ENCODE measurements at regions not wholly inside any gene's neighbourhood (a gene's known extent, or its start where the extent isn't known, plus 50 kb on each side); places are given as distances from the start of the nearest gene placed in this dataset.
"Not testable (repeated sequence)": the region's sequence is repeated elsewhere in the genome, so short reads cannot be mapped to it uniquely, and the experiment has no call there.

DNA sequence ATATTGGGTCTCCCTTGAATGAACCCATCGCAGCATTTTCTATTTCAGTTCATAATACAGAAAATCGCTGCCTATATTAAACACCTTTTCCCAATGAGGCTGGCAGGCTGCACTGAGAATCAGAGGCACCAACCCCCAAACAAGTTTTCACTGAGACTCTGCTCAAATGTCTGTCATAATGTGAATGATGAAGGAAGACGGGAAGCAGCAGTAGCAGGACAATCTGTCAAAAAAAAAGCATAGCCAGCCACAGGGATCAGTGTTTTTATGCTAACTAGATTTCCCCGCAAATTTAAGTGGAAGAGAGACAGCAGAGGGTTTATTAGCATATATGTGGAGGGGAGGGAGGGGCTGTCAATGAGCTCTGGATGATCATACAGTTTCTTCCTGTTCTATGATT lies 162.7 kb upstream of the PDE4D start:
- Mint-ChIP-seq H3K27ac (no peak overlapping the region), H3K27me3 (no peaks in the 10 kb centered on the region), H3K9me3 (peaks cover 21% of the 10 kb centered on the region), H3K36me3 (no peaks in the 10 kb centered on the region), H3K4me3 (no peak overlapping the region), H3K4me1 (ENCODE audit: low read depth) (no peaks in the 10 kb centered on the region)
- ChIA-PET POLR2A (no interaction called here), CTCF (no interaction called here)
- intact Hi-C loops (cut with micrococcal nuclease): no loop called here
- DNase-seq: no peak

DNA sequence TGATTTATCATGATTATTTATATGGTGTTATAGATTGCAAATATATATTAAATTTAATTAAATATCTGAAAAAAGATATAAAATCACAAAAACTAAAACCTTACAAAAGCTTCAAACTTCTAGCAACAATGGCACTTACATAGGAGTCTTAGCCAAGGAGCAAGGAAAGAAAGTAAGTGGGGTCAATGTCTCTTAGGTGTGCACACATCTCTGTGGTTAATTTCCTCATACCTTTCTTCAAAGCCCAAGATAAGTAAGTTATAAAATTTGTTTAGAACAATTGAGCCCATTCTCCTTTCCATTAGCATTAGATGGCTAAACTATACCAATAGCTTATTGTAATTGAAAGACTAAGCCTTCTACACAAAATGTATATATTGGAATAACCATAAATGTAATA lies 161.6 kb upstream of the PDE4D start:
- Mint-ChIP-seq H3K4me1 (ENCODE audit: low read depth) (no peaks in the 10 kb centered on the region), H3K9me3 (peaks cover 21% of the 10 kb centered on the region), H3K27me3 (no peaks in the 10 kb centered on the region), H3K27ac (no peak overlapping the region), H3K4me3 (no peak overlapping the region), H3K36me3 (no peaks in the 10 kb centered on the region)
- intact Hi-C loops (cut with micrococcal nuclease): no loop called here
- ChIA-PET POLR2A (no interaction called here), CTCF (no interaction called here)
- DNase-seq: no peak

DNA sequence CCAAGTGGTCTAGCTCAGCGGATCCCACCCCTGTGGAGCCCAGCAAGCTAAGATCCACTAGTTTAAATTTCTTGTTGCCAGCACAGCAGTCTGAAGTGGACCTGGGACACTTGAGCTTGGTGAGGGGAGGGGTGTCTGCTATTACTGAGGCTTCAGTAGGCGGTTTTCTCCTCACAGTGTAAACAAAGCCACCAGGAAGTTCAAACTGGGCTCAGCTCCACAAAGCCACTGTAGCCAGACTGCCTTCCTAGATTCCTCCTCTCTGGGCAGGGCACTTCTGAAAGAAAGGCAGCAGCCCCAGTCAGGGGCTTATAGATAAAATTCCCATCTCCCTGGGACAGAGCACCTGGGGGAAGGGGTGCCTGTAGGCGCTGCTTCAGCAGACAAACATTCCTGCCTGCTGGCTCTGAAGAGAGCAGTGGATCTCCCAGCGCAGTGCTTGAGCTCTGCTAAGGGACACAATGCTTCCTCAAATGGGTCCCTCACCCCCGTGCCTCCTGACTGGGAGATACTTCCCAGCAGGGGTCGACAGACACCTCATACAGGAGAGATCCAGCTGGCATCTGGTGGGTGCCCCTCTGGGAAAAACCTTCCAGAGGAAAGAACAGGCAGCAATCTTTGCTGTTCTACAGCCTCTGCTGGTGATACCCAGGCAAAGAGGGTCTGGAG lies 148.6 kb upstream of the PDE4D start:
- H3K9me3 Mint-ChIP-seq; H3K36me3 Mint-ChIP-seq; H3K4me3 Mint-ChIP-seq; H3K4me1 Mint-ChIP-seq (ENCODE audit: low read depth); DNase-seq; H3K27ac Mint-ChIP-seq; H3K27me3 Mint-ChIP-seq; intact Hi-C loops (cut with micrococcal nuclease); CTCF ChIA-PET: not testable (repeated sequence)
- POLR2A ChIA-PET: interaction anchor here (0.6 kb wide), 1 partner anchor 489 kb away, joined by 3 read pairs; no protein-coding TSS in a partner anchor

DNA sequence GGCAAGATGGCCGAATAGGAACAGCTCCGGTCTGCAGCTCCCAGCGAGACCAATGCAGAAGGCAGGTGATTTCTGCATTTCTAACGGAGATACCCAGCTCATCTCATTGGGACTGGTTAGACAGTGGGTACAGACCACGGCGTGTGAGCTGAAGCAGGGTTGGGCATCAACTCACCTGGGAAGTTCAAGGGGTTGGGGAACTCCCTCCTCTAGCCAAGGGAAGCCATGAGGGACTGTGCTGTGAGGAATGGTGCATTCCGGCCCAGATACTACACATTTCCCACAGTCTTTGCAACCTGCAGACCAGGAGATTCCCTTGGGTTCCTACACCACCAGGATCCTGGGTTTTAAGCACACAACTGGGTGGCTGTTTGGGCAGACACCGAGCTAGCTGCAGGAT lies 148.0 kb upstream of the PDE4D start:
- H3K4me1 Mint-ChIP-seq (ENCODE audit: low read depth); H3K36me3 Mint-ChIP-seq; H3K9me3 Mint-ChIP-seq; intact Hi-C loops (cut with micrococcal nuclease); CTCF ChIA-PET; DNase-seq; H3K27me3 Mint-ChIP-seq; H3K27ac Mint-ChIP-seq; H3K4me3 Mint-ChIP-seq: not testable (repeated sequence)
- POLR2A ChIA-PET: interaction anchor here (0.6 kb wide), 1 partner anchor 488 kb away, joined by 3 read pairs; no protein-coding TSS in a partner anchor

DNA sequence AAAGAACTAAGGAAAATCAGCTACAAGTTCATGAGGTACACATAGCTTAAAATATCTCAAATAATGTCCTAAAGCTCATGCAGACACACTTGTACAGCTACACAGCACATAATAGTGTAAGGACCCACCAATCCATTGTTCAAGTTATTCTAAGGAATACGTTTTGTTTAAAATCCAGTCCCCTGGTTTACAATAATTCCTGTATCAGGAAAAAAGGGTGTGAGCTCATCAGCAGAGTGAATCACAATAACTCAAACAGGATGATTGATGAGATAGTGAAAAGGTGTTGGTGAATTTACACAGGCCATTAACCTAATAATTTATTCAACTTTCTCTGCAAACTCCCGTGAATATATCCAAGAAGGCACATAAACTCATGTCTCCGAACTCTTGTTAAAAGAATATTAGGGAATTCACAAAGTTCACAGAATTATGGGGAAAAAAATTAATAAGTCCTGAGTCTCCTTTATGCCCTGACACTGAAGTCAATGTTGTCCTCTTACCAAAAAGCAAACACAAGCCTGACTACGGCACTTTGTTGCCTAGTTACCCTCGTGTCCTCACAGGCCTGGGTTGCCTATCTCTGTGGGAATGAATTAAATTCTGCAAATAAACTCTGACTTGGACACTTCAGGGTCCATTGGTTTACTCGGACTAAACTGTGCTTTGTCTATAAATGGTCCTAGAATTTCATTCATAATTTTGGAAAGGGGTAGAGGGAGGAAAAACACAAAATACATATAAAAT lies 142.8 kb upstream of the PDE4D start:
- Mint-ChIP-seq H3K36me3 (no peaks in the 10 kb centered on the region), H3K27me3 (no peaks in the 10 kb centered on the region), H3K9me3 (no peaks in the 10 kb centered on the region), H3K27ac (no peak overlapping the region), H3K4me3 (no peak overlapping the region), H3K4me1 (ENCODE audit: low read depth) (no peaks in the 10 kb centered on the region)
- POLR2A ChIA-PET: no interaction called here
- DNase-seq: no peak
- intact Hi-C loops (cut with micrococcal nuclease): no loop called here
- CTCF ChIA-PET: no interaction called here

DNA sequence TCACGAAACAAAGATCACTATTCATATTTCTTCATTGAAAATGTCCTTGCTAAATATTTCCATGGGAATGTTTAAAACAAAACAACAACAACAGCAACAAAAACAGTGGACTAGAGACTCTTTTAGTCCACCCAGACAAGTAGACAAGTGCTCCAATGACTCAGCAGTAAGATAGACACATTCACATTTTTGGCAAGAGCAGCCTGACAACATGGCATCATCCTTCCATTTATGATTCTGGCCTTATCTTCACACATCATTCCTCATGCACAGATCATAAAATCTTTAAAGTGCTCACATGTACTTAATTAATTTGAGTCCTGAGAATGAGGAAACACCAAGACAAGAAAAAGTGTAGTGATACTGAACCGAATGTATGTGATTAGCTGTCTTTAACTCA lies 132.6 kb upstream of the PDE4D start:
- H3K4me1 Mint-ChIP-seq (ENCODE audit: low read depth): no peaks in the 10 kb centered on the region
- DNase-seq: no peak
- H3K27ac Mint-ChIP-seq: no peak overlapping the region
- H3K36me3 Mint-ChIP-seq: no peaks in the 10 kb centered on the region
- H3K9me3 Mint-ChIP-seq: no peaks in the 10 kb centered on the region
- ChIA-PET CTCF (no interaction called here), POLR2A (no interaction called here)
- no peak overlapping the region for H3K4me3 Mint-ChIP-seq
- intact Hi-C loops (cut with micrococcal nuclease): no loop called here
- H3K27me3 Mint-ChIP-seq: no peaks in the 10 kb centered on the region

DNA sequence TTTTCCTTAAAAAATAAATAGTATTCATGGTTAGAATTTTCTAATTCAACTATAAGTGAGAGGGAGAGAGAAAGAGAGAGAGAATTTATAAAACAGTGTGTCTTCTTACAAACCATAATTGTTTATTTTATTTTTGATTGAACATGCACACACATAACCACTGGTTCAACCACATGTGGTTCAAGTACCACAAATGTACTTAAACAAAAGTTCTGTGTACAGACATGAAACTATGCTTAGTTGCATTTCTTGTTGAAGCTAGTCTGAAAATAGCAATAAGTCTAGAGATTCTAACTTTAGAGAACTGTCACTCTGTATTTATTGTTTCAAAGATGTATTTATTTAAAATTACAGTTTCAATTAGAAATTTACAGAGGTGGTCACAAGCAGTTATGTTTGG lies 130.6 kb upstream of the PDE4D start:
- H3K36me3 Mint-ChIP-seq: no peaks in the 10 kb centered on the region

DNA sequence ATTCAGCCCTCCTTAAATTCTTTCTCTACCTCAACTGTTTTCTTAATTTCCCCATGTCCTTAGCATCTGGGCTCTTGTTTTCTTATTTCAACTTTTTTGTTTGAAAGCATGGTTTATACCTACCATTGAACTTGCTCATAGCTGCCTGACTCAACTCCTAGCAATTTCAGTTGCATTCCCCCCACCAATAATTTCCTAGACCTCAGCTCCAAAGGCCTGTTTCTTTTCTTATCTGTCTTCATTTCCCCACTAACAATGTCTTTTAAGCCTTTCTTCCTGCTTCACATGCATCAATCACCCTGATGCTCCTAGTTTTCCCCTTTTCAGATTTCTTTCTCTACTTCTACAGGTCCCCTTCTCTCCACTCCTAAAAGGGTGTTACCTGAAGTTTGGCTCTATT lies 129.7 kb upstream of the PDE4D start:
- Mint-ChIP-seq H3K27ac (no peak overlapping the region), H3K9me3 (no peaks in the 10 kb centered on the region), H3K36me3 (no peaks in the 10 kb centered on the region), H3K4me3 (no peak overlapping the region), H3K27me3 (no peaks in the 10 kb centered on the region), H3K4me1 (ENCODE audit: low read depth) (no peaks in the 10 kb centered on the region)
- ChIA-PET POLR2A (no interaction called here), CTCF (no interaction called here)
- intact Hi-C loops (cut with micrococcal nuclease): no loop called here
- DNase-seq: no peak

More for the DNA sequence above, 130.6 kb upstream of the PDE4D start:
- no peaks in the 10 kb centered on the region for H3K27me3 Mint-ChIP-seq
- H3K27ac Mint-ChIP-seq: no peak overlapping the region
- no peaks in the 10 kb centered on the region for H3K9me3 Mint-ChIP-seq
- no peaks in the 10 kb centered on the region for H3K4me1 Mint-ChIP-seq (ENCODE audit: low read depth)
- DNase-seq: no peak
- no peak overlapping the region for H3K4me3 Mint-ChIP-seq
- ChIA-PET POLR2A (no interaction called here), CTCF (no interaction called here)
- intact Hi-C loops (cut with micrococcal nuclease): no loop called here

DNA sequence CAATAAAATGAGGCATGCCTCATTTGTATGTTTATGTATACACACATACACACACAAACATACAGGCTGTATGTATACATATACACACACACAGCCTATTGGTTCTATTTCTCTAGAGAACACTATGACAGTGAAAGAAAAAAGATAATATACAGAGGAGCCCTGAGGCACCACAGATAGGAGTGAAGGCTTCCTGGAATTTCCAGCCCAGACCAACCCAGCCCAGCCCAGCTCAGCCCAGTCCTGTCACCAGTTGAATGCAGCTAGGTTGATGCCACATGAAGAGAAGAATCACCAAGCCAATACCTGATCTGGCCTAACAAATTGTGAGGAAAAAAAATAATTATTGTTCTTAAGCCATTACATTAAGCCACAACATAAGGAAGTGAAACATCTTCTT lies 126.9 kb upstream of the PDE4D start:
- no peak for DNase-seq
- H3K9me3 Mint-ChIP-seq: peaks cover 4% of the 10 kb centered on the region
- no peaks in the 10 kb centered on the region for H3K36me3 Mint-ChIP-seq
- H3K27ac Mint-ChIP-seq: no peak overlapping the region
- POLR2A ChIA-PET: interaction anchor here (1.2 kb wide), 1 partner anchor 654 kb away, joined by 3 read pairs; no protein-coding TSS in a partner anchor
- H3K27me3 Mint-ChIP-seq: no peaks in the 10 kb centered on the region
- H3K4me3 Mint-ChIP-seq: no peak overlapping the region
- no peaks in the 10 kb centered on the region for H3K4me1 Mint-ChIP-seq (ENCODE audit: low read depth)
- intact Hi-C loops (cut with micrococcal nuclease): no loop called here
- CTCF ChIA-PET: no interaction called here

DNA sequence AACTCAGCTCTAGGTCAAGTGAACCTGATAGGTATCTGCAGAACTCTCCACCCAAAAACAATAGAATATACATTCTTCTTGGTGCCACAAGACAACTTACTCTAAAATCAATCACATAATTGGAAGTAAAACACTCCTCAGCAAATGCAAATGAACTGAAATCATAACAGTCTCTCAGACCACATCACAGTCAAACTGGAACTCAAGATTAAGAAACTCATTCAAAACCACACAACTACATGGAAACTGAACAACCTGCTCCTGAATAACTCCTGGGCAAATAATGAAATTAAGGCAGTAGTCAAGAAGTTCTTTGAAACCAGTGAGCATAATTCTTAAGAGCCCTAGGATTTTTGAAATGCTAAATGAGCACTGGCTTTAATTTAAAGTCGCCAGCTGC lies 125.4 kb upstream of the PDE4D start:
- DNase-seq; intact Hi-C loops (cut with micrococcal nuclease); H3K4me1 Mint-ChIP-seq (ENCODE audit: low read depth); H3K36me3 Mint-ChIP-seq; H3K27me3 Mint-ChIP-seq; POLR2A ChIA-PET; H3K27ac Mint-ChIP-seq; CTCF ChIA-PET; H3K4me3 Mint-ChIP-seq; H3K9me3 Mint-ChIP-seq: not testable (repeated sequence)

DNA sequence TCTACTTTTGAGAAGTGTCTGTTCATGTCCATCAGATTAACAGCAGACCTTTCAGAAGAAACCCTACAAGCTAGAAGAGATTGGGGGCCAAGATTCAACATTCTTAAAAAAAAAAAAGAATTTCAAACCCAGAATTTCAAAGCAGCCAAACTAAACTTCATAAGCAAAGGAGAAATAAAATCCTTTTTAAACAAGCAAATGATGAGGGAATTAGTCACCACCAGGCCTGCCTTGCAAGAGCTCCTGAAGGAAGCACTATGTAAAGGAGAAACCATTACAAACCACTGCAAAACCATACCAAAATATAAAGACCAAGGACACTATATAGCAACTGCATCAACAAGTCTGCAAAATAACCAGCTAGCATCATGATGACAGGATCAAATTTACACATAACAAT lies 124.6 kb upstream of the PDE4D start:
- Mint-ChIP-seq H3K4me1 (ENCODE audit: low read depth) (no peaks in the 10 kb centered on the region), H3K27ac (no peak overlapping the region), H3K9me3 (peaks cover 4% of the 10 kb centered on the region), H3K36me3 (no peaks in the 10 kb centered on the region), H3K27me3 (no peaks in the 10 kb centered on the region), H3K4me3 (no peak overlapping the region)
- POLR2A ChIA-PET: no interaction called here
- CTCF ChIA-PET: no interaction called here
- DNase-seq: no peak
- intact Hi-C loops (cut with micrococcal nuclease): no loop called here

DNA sequence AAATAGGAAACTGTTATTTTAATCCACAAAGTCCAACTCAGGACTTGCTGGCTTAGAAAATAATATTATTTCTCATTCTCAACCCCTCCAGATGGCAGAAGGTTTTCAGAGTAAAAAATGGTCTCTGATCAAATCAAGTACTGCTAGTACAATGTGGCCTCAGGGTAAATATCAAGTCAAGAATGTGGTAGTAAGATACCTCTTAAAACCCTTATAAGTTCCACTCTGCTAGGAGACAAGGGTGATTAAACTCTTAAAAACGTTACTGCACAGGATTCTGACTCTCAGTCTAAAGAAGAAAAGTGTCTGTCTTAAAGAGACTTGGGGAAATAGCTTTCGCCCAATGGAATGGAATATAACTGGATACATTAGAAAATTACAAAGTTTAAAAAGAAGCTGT lies 120.8 kb upstream of the PDE4D start:
- Mint-ChIP-seq H3K9me3 (peaks cover 4% of the 10 kb centered on the region), H3K27me3 (no peaks in the 10 kb centered on the region), H3K4me1 (ENCODE audit: low read depth) (no peaks in the 10 kb centered on the region), H3K4me3 (no peak overlapping the region), H3K36me3 (no peaks in the 10 kb centered on the region), H3K27ac (no peak overlapping the region)
- intact Hi-C loops (cut with micrococcal nuclease): no loop called here
- ChIA-PET CTCF (no interaction called here), POLR2A (no interaction called here)
- no peak for DNase-seq

DNA sequence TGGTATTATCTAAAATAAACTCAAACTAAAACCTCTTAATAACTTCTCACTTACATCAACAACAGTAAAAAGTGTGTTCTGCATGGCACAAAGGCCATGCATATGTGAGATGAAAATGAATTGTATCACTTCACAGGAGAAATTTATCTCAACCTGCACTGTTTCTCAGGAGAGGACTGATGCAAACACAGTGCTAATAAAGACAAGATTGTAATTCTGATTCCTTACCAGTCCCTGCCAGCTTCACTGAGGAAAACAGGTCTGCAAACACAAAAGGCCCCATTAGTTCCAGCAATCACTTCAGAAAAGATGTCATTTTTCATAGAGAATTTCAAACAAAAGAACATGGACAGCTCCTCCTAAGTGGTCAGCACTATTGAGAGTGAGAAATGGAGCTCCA lies 117.3 kb upstream of the PDE4D start:
- H3K36me3 Mint-ChIP-seq: no peaks in the 10 kb centered on the region
- H3K27me3 Mint-ChIP-seq: no peaks in the 10 kb centered on the region
- CTCF ChIA-PET: no interaction called here
- no peaks in the 10 kb centered on the region for H3K4me1 Mint-ChIP-seq (ENCODE audit: low read depth)
- intact Hi-C loops (cut with micrococcal nuclease): no loop called here
- no peaks in the 10 kb centered on the region for H3K9me3 Mint-ChIP-seq
- POLR2A ChIA-PET: no interaction called here
- H3K27ac Mint-ChIP-seq: no peak overlapping the region
- DNase-seq: no peak
- no peak overlapping the region for H3K4me3 Mint-ChIP-seq
